Neutrophil (primary cell): ENCODE measurements at regions not wholly inside any gene's neighbourhood (a gene's known extent, or its start where the extent isn't known, plus 50 kb on each side); places are given as distances from the start of the nearest gene placed in this dataset.
"Not testable (repeated sequence)": the region's sequence is repeated elsewhere in the genome, so short reads cannot be mapped to it uniquely, and the experiment has no call there.

ENCODE experiments used
- H3K27ac ChIP-seq: fragments of 200-600 bp; sonication (generic); 2 replicates; pipeline ENCODE4 v1.5.1; 2016; ENCODE audit warnings: mild to moderate bottlenecking, moderate library complexity
- H3K27me3 ChIP-seq: fragments of 200-600 bp; sonication (generic); 2 replicates; pipeline ENCODE4 v1.6.0; 2016; ENCODE audit warnings: mild to moderate bottlenecking
- H3K36me3 ChIP-seq: fragments of 200-600 bp; sonication (generic); 2 replicates; pipeline ENCODE4 v1.5.1; 2017
- H3K4me1 ChIP-seq, 2 experiments: fragments of 200-600 bp in 1 of 2; sonication (generic) in 1 of 2; 1 replicate in 1 of 2; 2 replicates in 1 of 2; pipeline versions ENCODE4 v1.5.1 to v1.6.1; 2013 to 2016; ENCODE audit warnings: low read depth in 1 of 2, low read length in 1 of 2, mild to moderate bottlenecking in 1 of 2, moderate library complexity in 1 of 2; ENCODE audit not compliant: control insufficient read depth in 1 of 2, insufficient read depth in 1 of 2
- H3K4me3 ChIP-seq, 2 experiments: fragments of 200-600 bp in 1 of 2; sonication (generic) in 1 of 2; 1 replicate in 1 of 2; 2 replicates in 1 of 2; pipeline ENCODE4 v1.5.1; 2013 to 2016; ENCODE audit warnings: low read depth in 1 of 2, low read length in 1 of 2, mild to moderate bottlenecking in 1 of 2, moderate library complexity in 1 of 2
- H3K9me3 ChIP-seq: fragments of 200-600 bp; sonication (generic); 2 replicates; pipeline ENCODE4 v1.5.1; 2016
- TF ChIP-seq, protein P1 (sequence below): fragments of 200-600 bp; sonication (generic); IDR thresholded peaks from 2 replicates; pipeline ENCODE4 v1.5.1; 2016; ENCODE audit warnings: antibody characterized with exemption

DNA sequence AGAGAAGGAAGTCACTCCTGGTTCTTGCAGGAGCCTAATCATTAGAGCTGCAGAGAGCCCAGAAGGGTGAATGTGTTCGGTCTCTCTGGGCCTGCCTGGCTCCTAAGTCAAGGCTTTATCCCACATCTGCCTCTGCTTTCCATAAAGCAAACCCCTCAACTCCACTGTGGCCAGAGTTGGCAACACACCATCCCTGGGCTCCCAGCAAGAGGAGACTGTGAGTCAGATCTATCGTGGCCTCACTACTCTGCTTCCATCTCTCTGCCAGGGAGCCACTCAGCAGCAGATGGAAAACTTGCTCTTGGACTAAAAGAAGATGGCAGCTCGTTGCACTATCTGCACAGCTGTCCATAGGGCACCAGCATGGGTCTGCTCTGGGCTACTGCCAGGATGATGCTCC, 348.2 kb downstream of the FBXW7 start:
- TF ChIP-seq, protein P1, sequence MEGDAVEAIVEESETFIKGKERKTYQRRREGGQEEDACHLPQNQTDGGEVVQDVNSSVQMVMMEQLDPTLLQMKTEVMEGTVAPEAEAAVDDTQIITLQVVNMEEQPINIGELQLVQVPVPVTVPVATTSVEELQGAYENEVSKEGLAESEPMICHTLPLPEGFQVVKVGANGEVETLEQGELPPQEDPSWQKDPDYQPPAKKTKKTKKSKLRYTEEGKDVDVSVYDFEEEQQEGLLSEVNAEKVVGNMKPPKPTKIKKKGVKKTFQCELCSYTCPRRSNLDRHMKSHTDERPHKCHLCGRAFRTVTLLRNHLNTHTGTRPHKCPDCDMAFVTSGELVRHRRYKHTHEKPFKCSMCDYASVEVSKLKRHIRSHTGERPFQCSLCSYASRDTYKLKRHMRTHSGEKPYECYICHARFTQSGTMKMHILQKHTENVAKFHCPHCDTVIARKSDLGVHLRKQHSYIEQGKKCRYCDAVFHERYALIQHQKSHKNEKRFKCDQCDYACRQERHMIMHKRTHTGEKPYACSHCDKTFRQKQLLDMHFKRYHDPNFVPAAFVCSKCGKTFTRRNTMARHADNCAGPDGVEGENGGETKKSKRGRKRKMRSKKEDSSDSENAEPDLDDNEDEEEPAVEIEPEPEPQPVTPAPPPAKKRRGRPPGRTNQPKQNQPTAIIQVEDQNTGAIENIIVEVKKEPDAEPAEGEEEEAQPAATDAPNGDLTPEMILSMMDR: no peak
- Histone ChIP-seq H3K36me3 (no peaks in the 10 kb centered on the region), H3K4me1 (no peaks in the 10 kb centered on the region), H3K27ac (no peak overlapping the region), H3K9me3 (no peaks in the 10 kb centered on the region), H3K27me3 (no peaks in the 10 kb centered on the region), H3K4me3 (no peak overlapping the region)

DNA sequence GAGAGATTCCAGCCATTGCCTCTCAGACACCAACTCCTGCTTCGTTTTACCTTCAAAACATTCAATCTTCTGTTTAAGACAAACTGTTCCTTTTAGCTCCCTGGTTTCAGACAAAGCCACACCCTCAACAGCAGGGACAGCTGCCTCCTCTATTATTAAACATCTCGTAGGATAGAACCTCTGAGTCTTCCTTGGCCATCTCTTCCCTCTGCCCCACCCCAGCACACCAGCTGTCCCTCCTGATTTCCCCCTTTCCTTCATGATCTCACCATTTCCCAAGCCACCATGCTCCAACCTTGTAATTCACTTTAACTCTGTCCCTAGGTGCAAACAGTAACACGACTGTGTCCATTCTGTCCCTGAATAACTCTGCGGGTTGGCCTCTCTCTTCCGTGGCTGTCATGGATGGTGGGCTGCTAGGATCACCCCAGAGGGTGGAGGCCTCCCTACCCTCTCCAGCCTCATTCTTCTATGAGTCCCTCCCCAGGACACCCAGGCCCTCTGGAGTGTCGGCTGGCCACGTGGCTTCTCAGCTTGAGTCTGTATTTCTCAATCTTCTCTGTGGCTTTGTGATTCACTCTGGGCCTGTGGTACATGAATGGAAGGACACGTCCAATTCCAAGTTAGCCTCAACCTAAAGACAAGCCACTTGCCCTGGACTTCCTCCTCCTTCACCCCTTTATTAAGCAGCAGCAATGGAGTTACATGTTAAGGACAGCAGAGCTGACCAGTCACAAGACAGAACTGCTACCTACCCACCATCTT, 349.9 kb downstream of the FBXW7 start:
- Histone ChIP-seq H3K4me1 (no peaks in the 10 kb centered on the region), H3K9me3 (no peaks in the 10 kb centered on the region), H3K27me3 (no peaks in the 10 kb centered on the region), H3K27ac (no peak overlapping the region), H3K4me3 (no peak overlapping the region), H3K36me3 (no peaks in the 10 kb centered on the region)
- TF ChIP-seq, protein P1: no peak

DNA sequence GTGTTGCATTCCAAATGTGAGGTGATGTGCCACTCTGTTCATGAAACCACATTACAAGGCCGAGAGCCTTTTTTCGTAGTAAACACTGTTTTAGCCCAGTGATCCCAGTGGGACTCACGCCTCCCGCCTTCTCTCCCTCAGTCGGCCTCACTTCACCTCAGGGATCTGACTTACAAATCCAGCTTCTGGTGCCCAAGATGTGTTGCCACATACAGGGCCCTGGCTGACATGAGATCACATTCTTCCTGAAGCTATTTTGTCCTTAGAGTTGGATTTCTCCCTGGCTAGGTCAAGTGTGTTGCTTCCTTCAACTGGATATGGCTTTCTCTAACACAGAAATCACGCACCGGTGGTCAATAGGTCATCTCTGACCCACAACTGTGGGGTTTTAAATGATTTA, 354.7 kb downstream of the FBXW7 start:
- Histone ChIP-seq H3K4me1 (no peaks in the 10 kb centered on the region), H3K27me3 (no peaks in the 10 kb centered on the region), H3K9me3 (no peaks in the 10 kb centered on the region), H3K4me3 (no peak overlapping the region), H3K27ac (no peak overlapping the region), H3K36me3 (no peaks in the 10 kb centered on the region)
- TF ChIP-seq, protein P1: no peak

GRCh38 chr4:152180369-152180768, 355.5 kb downstream of the FBXW7 start:
- TF ChIP-seq, protein P1: no peak
- H3K27me3 ChIP-seq: no peaks in the 10 kb centered on the region
- no peaks in the 10 kb centered on the region for H3K9me3 ChIP-seq
- H3K36me3 ChIP-seq: no peaks in the 10 kb centered on the region
- H3K4me3 ChIP-seq: no peak overlapping the region
- H3K27ac ChIP-seq: no peak overlapping the region
- H3K4me1 ChIP-seq: no peaks in the 10 kb centered on the region

DNA sequence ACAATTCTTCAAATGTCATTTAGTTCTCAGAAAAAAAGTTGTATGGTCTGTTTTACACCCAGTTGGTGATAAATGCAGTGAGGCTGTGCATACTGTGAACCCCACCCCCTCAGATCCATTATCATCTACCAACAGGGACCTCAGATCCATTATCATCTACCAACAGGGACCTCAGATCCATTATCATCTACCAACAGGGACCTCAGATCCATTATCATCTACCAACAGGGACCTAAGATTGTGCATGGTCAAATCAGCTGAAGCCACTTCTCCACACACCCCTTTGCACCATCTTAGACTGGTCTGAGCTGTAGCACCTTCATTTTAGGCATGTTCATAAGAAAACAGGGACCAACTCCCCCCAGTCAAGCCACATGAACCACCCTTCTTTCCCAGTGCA, 358.4 kb downstream of the FBXW7 start:
- H3K27ac ChIP-seq, H3K27me3 ChIP-seq, H3K4me1 ChIP-seq, H3K36me3 ChIP-seq, H3K9me3 ChIP-seq, H3K4me3 ChIP-seq: not testable (repeated sequence)

GRCh38 chr4:152176627-152177214, 359.2 kb downstream of the FBXW7 start:
- TF ChIP-seq, protein P1: no peak
- H3K9me3 ChIP-seq: no peaks in the 10 kb centered on the region
- H3K27ac ChIP-seq: no peak overlapping the region
- no peaks in the 10 kb centered on the region for H3K27me3 ChIP-seq
- no peaks in the 10 kb centered on the region for H3K4me1 ChIP-seq
- H3K4me3 ChIP-seq: no peak overlapping the region
- no peaks in the 10 kb centered on the region for H3K36me3 ChIP-seq
